ENCODE measurements at regions not wholly inside any gene's neighbourhood (a gene's known extent, or its start where the extent isn't known, plus 50 kb on each side); places are given as distances from the start of the nearest gene placed in this dataset.

DNA sequence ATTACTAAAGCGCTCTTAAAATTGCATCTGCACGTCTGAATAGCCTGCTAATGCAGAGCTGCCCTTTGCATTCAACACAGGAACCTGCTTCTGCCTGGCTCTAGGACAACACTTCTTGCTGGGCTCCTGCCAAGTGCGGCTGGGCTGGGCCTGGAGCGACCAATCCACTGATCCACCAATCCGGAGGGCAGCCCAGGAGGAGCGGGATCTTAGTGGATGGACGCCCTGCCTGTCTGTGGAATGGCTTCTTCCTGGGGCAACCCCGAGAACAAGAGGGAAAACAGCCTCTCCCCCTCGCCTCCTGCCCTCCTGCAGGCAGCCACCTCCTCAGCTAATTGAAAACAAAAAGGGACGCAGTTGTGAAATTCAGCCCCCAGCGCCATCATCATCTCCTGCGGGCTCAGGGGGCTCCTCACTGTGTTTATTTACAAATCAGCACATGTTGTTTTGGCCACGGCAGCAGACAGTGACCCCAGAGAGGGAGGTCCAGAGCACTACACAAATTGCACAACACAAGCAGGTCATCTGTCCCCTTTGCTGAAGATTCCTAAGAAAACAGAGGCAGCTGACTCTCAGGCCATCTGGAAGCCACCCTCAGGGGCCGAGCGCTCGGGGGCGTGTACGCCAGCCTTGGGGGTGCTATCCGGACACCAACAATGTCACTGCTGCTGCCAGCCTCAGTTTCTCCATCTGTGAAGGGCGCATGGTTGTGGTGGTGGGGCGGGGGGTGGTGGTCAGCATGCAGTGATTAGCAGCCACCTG is 57.3 kb downstream of the GADD45G start (continued):
- no peak for TF ChIP-seq STAT1 (conservative IDR thresholded peaks at IDR 0.05)
- peak; percentile 58; the same call in 1 of the 2 replicates for TF ChIP-seq NFYB (IDR thresholded peaks at IDR 0.05; ENCODE audit: insufficient read depth, low read depth, low read length)
- TF ChIP-seq, protein P1, sequence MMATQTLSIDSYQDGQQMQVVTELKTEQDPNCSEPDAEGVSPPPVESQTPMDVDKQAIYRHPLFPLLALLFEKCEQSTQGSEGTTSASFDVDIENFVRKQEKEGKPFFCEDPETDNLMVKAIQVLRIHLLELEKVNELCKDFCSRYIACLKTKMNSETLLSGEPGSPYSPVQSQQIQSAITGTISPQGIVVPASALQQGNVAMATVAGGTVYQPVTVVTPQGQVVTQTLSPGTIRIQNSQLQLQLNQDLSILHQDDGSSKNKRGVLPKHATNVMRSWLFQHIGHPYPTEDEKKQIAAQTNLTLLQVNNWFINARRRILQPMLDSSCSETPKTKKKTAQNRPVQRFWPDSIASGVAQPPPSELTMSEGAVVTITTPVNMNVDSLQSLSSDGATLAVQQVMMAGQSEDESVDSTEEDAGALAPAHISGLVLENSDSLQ (IDR thresholded peaks at IDR 0.05) = peak; percentile 92
- no peak for TF ChIP-seq RAD21 (IDR thresholded peaks at IDR 0.05; ENCODE audit: insufficient read depth, low read depth, low read length)
- TF ChIP-seq BHLHE40 (IDR thresholded peaks at IDR 0.05; ENCODE audit: borderline replicate concordance in 1 of 2, low read depth in 2 of 2, low read length in 1 of 2) = no peak
- TF ChIP-seq, protein P2, sequence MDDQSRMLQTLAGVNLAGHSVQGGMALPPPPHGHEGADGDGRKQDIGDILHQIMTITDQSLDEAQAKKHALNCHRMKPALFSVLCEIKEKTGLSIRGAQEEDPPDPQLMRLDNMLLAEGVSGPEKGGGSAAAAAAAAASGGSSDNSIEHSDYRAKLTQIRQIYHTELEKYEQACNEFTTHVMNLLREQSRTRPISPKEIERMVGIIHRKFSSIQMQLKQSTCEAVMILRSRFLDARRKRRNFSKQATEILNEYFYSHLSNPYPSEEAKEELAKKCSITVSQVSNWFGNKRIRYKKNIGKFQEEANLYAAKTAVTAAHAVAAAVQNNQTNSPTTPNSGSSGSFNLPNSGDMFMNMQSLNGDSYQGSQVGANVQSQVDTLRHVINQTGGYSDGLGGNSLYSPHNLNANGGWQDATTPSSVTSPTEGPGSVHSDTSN (IDR thresholded peaks at IDR 0.05; ENCODE audit: insufficient replicate concordance, low read depth, low read length) = peak; percentile 89
- TF ChIP-seq BCL11A (IDR thresholded peaks at IDR 0.05; ENCODE audit: low read depth, low read length) = no peak

DNA sequence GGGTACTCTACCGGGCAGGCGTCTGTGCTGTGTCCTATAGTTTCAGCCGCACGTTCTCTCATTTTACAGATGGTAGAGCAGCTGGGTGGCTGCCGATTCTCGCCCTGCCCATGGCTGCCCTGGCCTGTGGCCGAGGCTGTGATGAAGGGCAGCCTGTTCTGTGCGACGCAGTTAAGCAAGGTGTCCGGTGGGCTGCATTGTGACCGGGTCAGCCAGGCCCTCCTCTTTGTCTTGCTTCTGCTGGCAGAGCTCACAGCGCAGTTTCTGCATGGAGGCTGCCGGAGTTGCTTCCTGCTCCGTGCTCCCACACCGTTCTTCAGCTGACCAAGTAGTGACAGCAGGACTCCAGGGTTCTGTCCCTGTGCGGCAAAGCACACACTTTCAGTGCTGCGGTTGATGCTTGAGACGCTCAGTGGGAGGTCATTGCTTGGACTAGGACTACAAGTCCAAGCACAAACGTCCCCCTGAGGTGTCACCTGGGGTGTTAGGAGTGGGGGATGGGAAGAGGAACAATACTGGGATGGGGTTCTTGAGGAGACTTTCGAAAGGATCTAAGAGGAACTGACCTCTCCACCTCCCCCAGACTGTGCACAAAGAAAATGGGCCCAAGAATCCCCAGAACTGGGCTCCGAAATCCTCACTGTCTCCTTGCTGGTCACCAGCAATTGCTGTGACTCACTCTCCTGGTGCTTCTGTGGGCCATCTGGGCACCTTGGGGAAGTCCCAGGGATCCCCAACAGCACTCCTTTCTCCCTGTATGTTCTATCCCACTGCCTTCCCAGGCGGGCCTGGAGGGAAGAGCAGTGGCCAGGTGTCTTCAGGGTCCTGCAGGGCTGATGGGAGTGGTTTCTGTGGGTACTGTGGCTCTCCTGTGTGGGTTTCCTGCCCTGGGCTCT is 58.2 kb downstream of the GADD45G start:
- BruUV-seq (replicated peaks) = no TSS peak
- DNase-seq (ENCODE audit: low read depth, low spot score) (no peak), ATAC-seq (no peak), FAIRE-seq (no peak)
- Histone ChIP-seq H3K27ac (ENCODE audit: control insufficient read depth, insufficient read depth) (no peak overlapping the region), H3K4me2 (ENCODE audit: control insufficient read depth, insufficient read depth) (no peak overlapping the region), H3K79me2 (ENCODE audit: control insufficient read depth, insufficient read depth, low read length) (no peaks in the 10 kb centered on the region), H3K36me3 (ENCODE audit: control insufficient read depth in 2 of 2, insufficient read depth in 2 of 2, low read length in 1 of 2) (no peaks in the 10 kb centered on the region), H3K9ac (ENCODE audit: control insufficient read depth, insufficient read depth, low read length) (no peak overlapping the region), H3K4me1 (ENCODE audit: control insufficient read depth, insufficient read depth, low read length) (peaks cover 1% of the 10 kb centered on the region), H4K20me1 (ENCODE audit: control insufficient read depth, insufficient read depth) (no peaks in the 10 kb centered on the region), H3K9me3 (replicated peaks; ENCODE audit: control insufficient read depth, insufficient read depth, low read length) (no peaks in the 10 kb centered on the region), H3K27me3 (replicated peaks in 1 of 2; ENCODE audit: control insufficient read depth in 2 of 2, insufficient read depth in 2 of 2, low read length in 1 of 2) (peaks cover 0 to 2% of the 10 kb centered on the region in 2 experiments; a peak in 3 of 4 replicates), H3K4me3 (no peak overlapping the region), H2AFZ (ENCODE audit: control insufficient read depth, low read depth, low read length) (no peak overlapping the region)
- POLR2A ChIA-PET = no interaction called here
- SMC1A ChIA-PET (ENCODE audit: uncharacterized antibody, unreplicated experiment) = no interaction called here
- RAD21 ChIA-PET (ENCODE audit: unreplicated experiment) = no interaction called here
- in situ Hi-C loops (cut with MboI) (no loop called here), intact Hi-C loops (cut with micrococcal nuclease; ENCODE audit: unreplicated experiment) (no loop called here)
- CTCF ChIA-PET = no interaction called here
- WGBS (ENCODE audit: insufficient coverage, insufficient replicate concordance, low lambda C conversion rate, missing lambda C conversion rate) = 52% methylated on average over 22 of the region's 22 CpGs
- TF ChIP-seq MYC (IDR thresholded peaks at IDR 0.05; ENCODE audit: insufficient read depth, insufficient read length, insufficient replicate concordance, low read length, severe bottlenecking) = no peak
- no peak for TF ChIP-seq RAD21 (IDR thresholded peaks at IDR 0.05; ENCODE audit: insufficient read depth, low read depth, low read length)
- TF ChIP-seq MTA2 (IDR thresholded peaks at IDR 0.05; ENCODE audit: low read depth) = no peak
- TF ChIP-seq, protein P3, sequence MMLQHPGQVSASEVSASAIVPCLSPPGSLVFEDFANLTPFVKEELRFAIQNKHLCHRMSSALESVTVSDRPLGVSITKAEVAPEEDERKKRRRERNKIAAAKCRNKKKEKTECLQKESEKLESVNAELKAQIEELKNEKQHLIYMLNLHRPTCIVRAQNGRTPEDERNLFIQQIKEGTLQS (IDR thresholded peaks at IDR 0.05; ENCODE audit: borderline replicate concordance, extremely low read depth, low read depth, low read length) = no peak
- TF ChIP-seq SIX5 (IDR thresholded peaks at IDR 0.05; ENCODE audit: low read depth, low read length, severe bottlenecking) = no peak
- no peak for TF ChIP-seq IRF4 (IDR thresholded peaks at IDR 0.05; ENCODE audit: low read depth, low read length)
- no peak for TF ChIP-seq ZBED1 (IDR thresholded peaks at IDR 0.05; ENCODE audit: borderline replicate concordance)
- no peak for TF ChIP-seq IKZF1 (conservative IDR thresholded peaks at IDR 0.05)
- TF ChIP-seq MYB (IDR thresholded peaks at IDR 0.05; ENCODE audit: borderline replicate concordance, low read depth, low read length) = no peak
- TF ChIP-seq BMI1 (IDR thresholded peaks at IDR 0.05; ENCODE audit: borderline replicate concordance) = no peak
- TF ChIP-seq DPF2 (IDR thresholded peaks at IDR 0.05) = no peak
- TF ChIP-seq ETV6 (conservative IDR thresholded peaks at IDR 0.05 in 1 of 2, IDR thresholded peaks at IDR 0.05 in 1 of 2; ENCODE audit: borderline replicate concordance in 1 of 2, low read depth in 1 of 2) = no peak
- no peak for TF ChIP-seq SMAD1 (IDR thresholded peaks at IDR 0.05; ENCODE audit: low read depth, partially characterized antibody)
